MM.1S (cell line): ENCODE measurements at regions not wholly inside any gene's neighbourhood (a gene's known extent, or its start where the extent isn't known, plus 50 kb on each side); places are given as distances from the start of the nearest gene placed in this dataset.

Experiments
- DNase-seq: peaks from one replicate; pipeline ENCODE4 v3.0.0-alpha.2; 2015
- H2AFZ ChIP-seq: fragments of 300-600 bp; sonication (generic); 2 replicates; pipeline ENCODE4 v1.6.0; 2016; ENCODE audit warnings: antibody characterized with exemption, low read length
- H3F3A ChIP-seq: fragments of 300-600 bp; sonication (generic); 2 replicates; pipeline ENCODE4 v1.6.1; 2016; ENCODE audit warnings: mild to moderate bottlenecking, antibody characterized with exemption, low read length, moderate library complexity, mixed read lengths; ENCODE audit not compliant: insufficient read depth
- H3K27ac ChIP-seq: fragments of 300-600 bp; sonication (generic); 2 replicates; pipeline ENCODE4 v1.5.1; 2016; ENCODE audit warnings: mild to moderate bottlenecking, low read length
- H3K27me3 ChIP-seq: fragments of 300-600 bp; sonication (generic); replicated peaks from 2 replicates; pipeline ENCODE4 v1.6.0; 2016; ENCODE audit warnings: low read length; ENCODE audit not compliant: insufficient read depth
- H3K36me3 ChIP-seq: fragments of 300-600 bp; sonication (generic); replicated peaks from 2 replicates; pipeline ENCODE4 v1.6.1; 2016; ENCODE audit warnings: mild to moderate bottlenecking, low read length, mixed read lengths; ENCODE audit not compliant: insufficient read depth
- H3K4me1 ChIP-seq: fragments of 300-600 bp; sonication (generic); 2 replicates; pipeline ENCODE4 v1.6.1; 2016; ENCODE audit warnings: low read length, mixed read lengths
- H3K4me2 ChIP-seq: fragments of 300-600 bp; sonication (generic); 2 replicates; pipeline ENCODE4 v1.6.0; 2016; ENCODE audit warnings: low read depth, low read length
- H3K4me3 ChIP-seq: fragments of 300-600 bp; sonication (generic); 2 replicates; pipeline ENCODE4 v1.5.1; 2016; ENCODE audit warnings: low read length, mixed read lengths
- H3K79me2 ChIP-seq: fragments of 300-600 bp; sonication (generic); 2 replicates; pipeline ENCODE4 v1.6.1; 2016; ENCODE audit warnings: mixed run types, low read length, mixed read lengths
- H3K9ac ChIP-seq: fragments of 300-600 bp; sonication (generic); 2 replicates; pipeline ENCODE4 v1.6.1; 2016; ENCODE audit warnings: low read length, mixed read lengths
- H3K9me2 ChIP-seq: fragments of 300-600 bp; sonication (generic); replicated peaks from 2 replicates; pipeline ENCODE4 v1.6.1; 2016; ENCODE audit warnings: mild to moderate bottlenecking, low read length, mixed read lengths; ENCODE audit not compliant: insufficient read depth
- H3K9me3 ChIP-seq: fragments of 300-600 bp; sonication (generic); replicated peaks from 2 replicates; pipeline ENCODE4 v1.6.1; 2016; ENCODE audit warnings: mild to moderate bottlenecking, low read length, mixed read lengths; ENCODE audit not compliant: insufficient read depth
- H4K20me1 ChIP-seq: fragments of 300-600 bp; sonication (generic); 2 replicates; pipeline ENCODE4 v1.6.1; 2016; ENCODE audit warnings: mild to moderate bottlenecking, low read length, moderate library complexity, mixed read lengths; ENCODE audit not compliant: insufficient read depth
- CTCF ChIP-seq: fragments of 300-600 bp; sonication (generic); IDR thresholded peaks from 2 replicates; pipeline ENCODE4 v1.5.1; 2016; ENCODE audit warnings: antibody characterized with exemption, low read length, mixed read lengths
- EZH2 ChIP-seq: fragments of 300-600 bp; sonication (generic); optimal IDR thresholded peaks from 2 replicates; pipeline ENCODE3; 2017; ENCODE audit warnings: low read depth, mild to moderate bottlenecking, antibody characterized with exemption, low read length, mixed read lengths
- EZH2phosphoT487 ChIP-seq: fragments of 300-600 bp; sonication (generic); IDR thresholded peaks from 2 replicates; pipeline ENCODE4 v1.6.1; 2018; ENCODE audit warnings: antibody characterized with exemption, low read length

- Histone ChIP-seq H4K20me1 (no peaks in the 10 kb centered on the region), H3K9me3 (no peaks in the 10 kb centered on the region), H3K4me3 (no peak overlapping the region), H2AFZ (no peak overlapping the region), H3K4me1 (no peaks in the 10 kb centered on the region), H3K27ac (no peak overlapping the region), H3K4me2 (no peak overlapping the region), H3K9ac (no peak overlapping the region), H3K9me2 (no peaks in the 10 kb centered on the region), H3K79me2 (no peaks in the 10 kb centered on the region), H3K27me3 (peaks cover 4% of the 10 kb centered on the region; the same call in 1 of the 2 replicates), H3K36me3 (no peaks in the 10 kb centered on the region), H3F3A (no peaks in the 10 kb centered on the region)
- no peak for TF ChIP-seq EZH2phosphoT487
- no peak for DNase-seq
Observed at GRCh38 chr12:131551675-131552491, 159.0 kb upstream of the SFSWAP start.

DNA sequence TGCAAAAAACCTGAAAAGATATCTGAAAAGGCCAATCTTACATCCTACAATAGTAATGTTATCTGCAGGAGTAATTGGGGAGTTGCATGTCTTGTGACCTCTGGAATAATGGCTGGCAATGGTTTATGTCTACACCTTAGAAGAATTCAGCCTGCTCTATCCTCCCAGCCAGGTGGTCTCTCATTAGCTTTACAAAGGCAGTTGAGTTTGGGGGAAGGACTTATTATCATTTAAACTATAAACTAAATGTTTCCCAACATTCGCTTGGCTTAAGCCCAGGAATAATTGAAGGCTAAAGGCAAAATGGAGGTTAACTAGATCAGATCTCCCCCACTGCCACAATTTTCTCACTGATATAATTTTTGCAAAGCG lies 158.4 kb upstream of the SFSWAP start:
- Histone ChIP-seq H3K9me2 (no peaks in the 10 kb centered on the region), H3K4me1 (no peaks in the 10 kb centered on the region), H3K9me3 (no peaks in the 10 kb centered on the region), H3K4me2 (no peak overlapping the region), H3K36me3 (no peaks in the 10 kb centered on the region), H3K4me3 (no peak overlapping the region), H2AFZ (no peak overlapping the region), H4K20me1 (no peaks in the 10 kb centered on the region), H3K9ac (no peak overlapping the region), H3F3A (no peaks in the 10 kb centered on the region), H3K79me2 (no peaks in the 10 kb centered on the region), H3K27ac (no peak overlapping the region), H3K27me3 (peaks cover 4% of the 10 kb centered on the region; the same call in 1 of the 2 replicates)
- DNase-seq, result no peak
- TF ChIP-seq EZH2, result no peak
- TF ChIP-seq CTCF, result no peak
- no peak for TF ChIP-seq EZH2phosphoT487

- Histone ChIP-seq H3K9me2 (no peaks in the 10 kb centered on the region), H3K27ac (no peak overlapping the region), H3K4me1 (no peaks in the 10 kb centered on the region), H3K79me2 (no peaks in the 10 kb centered on the region), H3F3A (no peaks in the 10 kb centered on the region), H3K36me3 (no peaks in the 10 kb centered on the region), H4K20me1 (no peaks in the 10 kb centered on the region), H3K4me3 (no peak overlapping the region), H2AFZ (no peak overlapping the region), H3K27me3 (peaks cover 4% of the 10 kb centered on the region; the same call in 1 of the 2 replicates), H3K9me3 (no peaks in the 10 kb centered on the region), H3K9ac (no peak overlapping the region), H3K4me2 (no peak overlapping the region)
- DNase-seq, result no peak
- no peak for TF ChIP-seq EZH2
- TF ChIP-seq CTCF, result no peak
- TF ChIP-seq EZH2phosphoT487, result no peak
Observed at GRCh38 chr12:131553096-131553777, 157.7 kb upstream of the SFSWAP start.
